ENCODE measurements at regions not wholly inside any gene's neighbourhood (a gene's known extent, or its start where the extent isn't known, plus 50 kb on each side); places are given as distances from the start of the nearest gene placed in this dataset.

DNA sequence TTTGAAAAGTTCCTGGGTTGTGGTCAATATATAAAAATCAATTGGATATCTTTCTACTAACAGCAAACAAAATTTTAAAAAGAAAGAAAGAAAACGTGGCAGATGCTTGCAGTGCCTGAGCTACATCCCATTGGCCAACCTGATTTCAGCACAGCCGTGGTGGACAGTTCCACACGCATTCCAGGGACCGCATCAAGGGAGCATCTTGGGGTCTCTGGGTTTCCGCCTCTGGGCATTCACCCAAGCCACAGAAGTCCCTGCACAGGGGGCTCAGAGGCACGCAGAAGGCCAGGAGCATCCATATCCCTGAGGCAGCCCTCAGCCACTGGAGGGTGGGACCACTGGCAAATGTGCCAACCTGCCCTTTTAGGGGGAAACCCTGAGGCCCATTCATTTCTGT is 254.5 kb upstream of the RNF32 start (continued):
- no peak for TF ChIP-seq AFF4 (CRISPR knock-in tag; IDR thresholded peaks at IDR 0.05)
- no peak for TF ChIP-seq ZBTB40 (IDR thresholded peaks at IDR 0.05)
- TF ChIP-seq ZBTB40 (CRISPR knock-in tag; IDR thresholded peaks at IDR 0.05), result no peak
- TF ChIP-seq ATF7 (IDR thresholded peaks at IDR 0.05), result no peak
- TF ChIP-seq ATF7 (CRISPR knock-in tag; IDR thresholded peaks at IDR 0.05), result no peak
- TF ChIP-seq BRCA1 (CRISPR knock-in tag; IDR thresholded peaks at IDR 0.05), result no peak
- no peak for TF ChIP-seq ZNF878 (CRISPR knock-in tag; IDR thresholded peaks at IDR 0.05)
- no peak for TF ChIP-seq CREBL2 (CRISPR knock-in tag; IDR thresholded peaks at IDR 0.05; ENCODE audit: borderline replicate concordance)
- no peak for TF ChIP-seq ZBTB39 (CRISPR knock-in tag; IDR thresholded peaks at IDR 0.05)
- TF ChIP-seq, protein P1, sequence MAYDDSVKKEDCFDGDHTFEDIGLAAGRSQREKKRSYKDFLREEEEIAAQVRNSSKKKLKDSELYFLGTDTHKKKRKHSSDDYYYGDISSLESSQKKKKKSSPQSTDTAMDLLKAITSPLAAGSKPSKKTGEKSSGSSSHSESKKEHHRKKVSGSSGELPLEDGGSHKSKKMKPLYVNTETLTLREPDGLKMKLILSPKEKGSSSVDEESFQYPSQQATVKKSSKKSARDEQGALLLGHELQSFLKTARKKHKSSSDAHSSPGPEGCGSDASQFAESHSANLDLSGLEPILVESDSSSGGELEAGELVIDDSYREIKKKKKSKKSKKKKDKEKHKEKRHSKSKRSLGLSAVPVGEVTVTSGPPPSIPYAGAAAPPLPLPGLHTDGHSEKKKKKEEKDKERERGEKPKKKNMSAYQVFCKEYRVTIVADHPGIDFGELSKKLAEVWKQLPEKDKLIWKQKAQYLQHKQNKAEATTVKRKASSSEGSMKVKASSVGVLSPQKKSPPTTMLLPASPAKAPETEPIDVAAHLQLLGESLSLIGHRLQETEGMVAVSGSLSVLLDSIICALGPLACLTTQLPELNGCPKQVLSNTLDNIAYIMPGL (CRISPR knock-in tag; IDR thresholded peaks at IDR 0.05; ENCODE audit: borderline replicate concordance in 1 of 2, low read depth in 1 of 2), result no peak

Data from HepG2 (cell line).